ENCODE measurements at regions not wholly inside any gene's neighbourhood (a gene's known extent, or its start where the extent isn't known, plus 50 kb on each side); places are given as distances from the start of the nearest gene placed in this dataset.

DNA sequence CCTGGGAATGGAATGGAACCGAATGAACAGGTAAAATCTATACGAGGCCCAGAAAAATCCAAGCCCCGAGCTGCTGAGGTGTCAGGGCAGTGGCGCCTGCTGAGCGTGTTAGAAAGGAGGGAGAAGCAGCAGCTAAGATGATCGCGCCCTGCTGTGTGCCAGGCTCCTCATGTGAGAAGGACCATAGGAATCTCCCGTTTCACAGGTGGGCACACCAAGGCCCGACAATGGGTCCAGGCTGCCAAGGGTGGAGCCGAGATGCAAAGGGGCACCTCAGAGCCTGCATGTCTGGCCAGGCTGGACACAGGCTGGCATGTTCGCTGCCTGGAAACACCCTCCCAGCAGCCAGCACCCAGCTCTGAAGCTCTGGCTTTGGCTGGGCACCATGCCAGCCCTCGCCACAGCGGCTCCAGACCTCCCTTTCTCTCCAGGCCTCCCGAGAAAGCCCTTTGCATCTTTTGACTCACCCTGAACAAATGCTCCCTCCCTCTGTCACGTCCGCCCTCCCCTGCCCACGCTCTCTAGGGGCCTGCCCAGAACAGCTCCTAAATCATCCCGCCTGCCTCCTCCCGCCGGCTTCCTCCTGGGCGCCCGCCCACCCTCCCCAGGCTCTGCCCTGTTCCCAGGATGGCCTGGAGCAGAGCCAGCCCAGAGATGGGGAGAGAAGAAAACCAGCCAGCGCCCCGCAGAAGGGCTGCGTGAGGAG, 217.8 kb upstream of the GSE1 start:
- Histone ChIP-seq H3K79me1 (ENCODE audit: low read depth in 1 of 2, low read length in 2 of 2) (peaks cover 28 to 76% of the 10 kb centered on the region in 2 experiments), H3K18ac (ENCODE audit: low read depth, low read length) (peak overlapping the region; percentile 80), H3K4me3 (ENCODE audit: insufficient read depth, low read depth, low read length) (no peak overlapping the region), H2BK5ac (ENCODE audit: low read depth, low read length, poor library complexity, severe bottlenecking) (peak overlapping the region; percentile 81), H2BK120ac (ENCODE audit: low read depth, low read length) (peak overlapping the region; percentile 98), H2BK20ac (ENCODE audit: low read depth, low read length) (peak overlapping the region; percentile 94), H3K4me2 (ENCODE audit: low read depth, low read length) (peak overlapping the region; percentile 40), H4K5ac (ENCODE audit: low read depth, low read length) (peak overlapping the region; percentile 26; the same call in 1 of the 2 replicates), H4K20me1 (ENCODE audit: insufficient read depth, low read length) (peaks cover 11% of the 10 kb centered on the region; the same call in 1 of the 2 replicates), H3K4ac (ENCODE audit: low read depth, low read length) (peak overlapping the region; percentile 99), H3K9me3 (ENCODE audit: control insufficient read depth, insufficient read depth, low read length) (no peaks in the 10 kb centered on the region), H2BK15ac (ENCODE audit: low read depth, low read length) (peak overlapping the region; percentile 96; the same call in 1 of the 3 replicates), H3K36me3 (ENCODE audit: control insufficient read depth, insufficient read depth, low read length) (no peaks in the 10 kb centered on the region), H2AK5ac (ENCODE audit: low read depth, low read length) (peak overlapping the region; percentile 99), H3K9me1 (ENCODE audit: insufficient read depth, low read length) (peaks cover 26% of the 10 kb centered on the region), H3K23ac (ENCODE audit: low read depth, low read length) (peak overlapping the region; percentile 98), H3K27me3 (ENCODE audit: control insufficient read depth, insufficient read depth, low read length) (no peaks in the 10 kb centered on the region), H3K14ac (replicated peaks; ENCODE audit: low read depth, low read length) (peak overlapping the region; percentile 98), H4K91ac (ENCODE audit: insufficient read depth, low read depth, low read length) (peak overlapping the region; percentile 100), H3K9ac (ENCODE audit: low read depth, low read length) (peak overlapping the region; percentile 45), H3K56ac (ENCODE audit: extremely low read depth, insufficient read depth, low read length) (peak overlapping the region; percentile 80), H4K8ac (ENCODE audit: low read depth in 2 of 2, low read length in 2 of 2) (peak overlapping the region; percentile 92 to 99), H3K4me1 (ENCODE audit: control insufficient read depth, insufficient read depth, low read length) (peaks cover 33% of the 10 kb centered on the region), H2AK9ac (replicated peaks; ENCODE audit: low read depth, low read length, poor library complexity) (peak overlapping the region; percentile 99), H3K27ac (ENCODE audit: insufficient read depth, low read length) (peak overlapping the region; percentile 78), H2AFZ (replicated peaks; ENCODE audit: low read length, poor library complexity) (peak overlapping the region; percentile 84)
- intact Hi-C loops (cut with micrococcal nuclease) (loop anchor here (10.0 kb wide), 1 partner anchor 159 kb away; no protein-coding TSS in a partner anchor), dilution Hi-C loops (cut with HindIII; ENCODE audit: low sequenced_read_pairs, unreplicated experiment) (no loop called here), in situ Hi-C loops (cut with MboI; ENCODE audit: low sequenced_read_pairs) (no loop called here)
- CTCF ChIA-PET: no interaction called here
- peak; percentile 79 for ATAC-seq (ENCODE audit: low read depth)
- TF ChIP-seq MAZ (IDR thresholded peaks at IDR 0.05; ENCODE audit: borderline replicate concordance, low read depth, low read length) (peak; percentile 84; the same call in 1 of the 2 replicates), RAD21 (IDR thresholded peaks at IDR 0.05; ENCODE audit: low read length) (peak; percentile 29; the same call in 1 of the 2 replicates), FOS (IDR thresholded peaks at IDR 0.05; ENCODE audit: low read depth, low read length) (0 out of 2 replicates have a peak, but pooled peaks have one; percentile 39), MXI1 (IDR thresholded peaks at IDR 0.05; ENCODE audit: borderline replicate concordance, low read depth, low read length) (peak; percentile 42; the same call in 1 of the 2 replicates)
- TF ChIP-seq, protein P1, sequence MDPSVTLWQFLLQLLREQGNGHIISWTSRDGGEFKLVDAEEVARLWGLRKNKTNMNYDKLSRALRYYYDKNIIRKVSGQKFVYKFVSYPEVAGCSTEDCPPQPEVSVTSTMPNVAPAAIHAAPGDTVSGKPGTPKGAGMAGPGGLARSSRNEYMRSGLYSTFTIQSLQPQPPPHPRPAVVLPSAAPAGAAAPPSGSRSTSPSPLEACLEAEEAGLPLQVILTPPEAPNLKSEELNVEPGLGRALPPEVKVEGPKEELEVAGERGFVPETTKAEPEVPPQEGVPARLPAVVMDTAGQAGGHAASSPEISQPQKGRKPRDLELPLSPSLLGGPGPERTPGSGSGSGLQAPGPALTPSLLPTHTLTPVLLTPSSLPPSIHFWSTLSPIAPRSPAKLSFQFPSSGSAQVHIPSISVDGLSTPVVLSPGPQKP (IDR thresholded peaks at IDR 0.05; ENCODE audit: borderline replicate concordance, low read depth, low read length): no peak
- 33% methylated on average over 12 of the region's 25 CpGs; no CpG with 5 or more reads in 1 of the 2 experiments for WGBS, 2 experiments (ENCODE audit: extremely low coverage in 2 of 2, insufficient read length in 1 of 2)
- BruUV-seq (replicated peaks): no TSS peak
- DNase-seq: peak; percentile 98
- POLR2A ChIA-PET (ENCODE audit: unreplicated experiment): interaction anchor here (1.8 kb wide), 1 partner anchor 158 kb away, joined by 4 read pairs; no protein-coding TSS in a partner anchor

Measured in IMR-90 (cell line).